MM.1S (cell line): ENCODE measurements at regions not wholly inside any gene's neighbourhood (a gene's known extent, or its start where the extent isn't known, plus 50 kb on each side); places are given as distances from the start of the nearest gene placed in this dataset.

Experiments
- DNase-seq: peaks from one replicate; pipeline ENCODE4 v3.0.0-alpha.2; 2015
- H2AFZ ChIP-seq: fragments of 300-600 bp; sonication (generic); 2 replicates; pipeline ENCODE4 v1.6.0; 2016; ENCODE audit warnings: antibody characterized with exemption, low read length
- H3F3A ChIP-seq: fragments of 300-600 bp; sonication (generic); 2 replicates; pipeline ENCODE4 v1.6.1; 2016; ENCODE audit warnings: mild to moderate bottlenecking, antibody characterized with exemption, low read length, moderate library complexity, mixed read lengths; ENCODE audit not compliant: insufficient read depth
- H3K27ac ChIP-seq: fragments of 300-600 bp; sonication (generic); 2 replicates; pipeline ENCODE4 v1.5.1; 2016; ENCODE audit warnings: mild to moderate bottlenecking, low read length
- H3K27me3 ChIP-seq: fragments of 300-600 bp; sonication (generic); replicated peaks from 2 replicates; pipeline ENCODE4 v1.6.0; 2016; ENCODE audit warnings: low read length; ENCODE audit not compliant: insufficient read depth
- H3K36me3 ChIP-seq: fragments of 300-600 bp; sonication (generic); replicated peaks from 2 replicates; pipeline ENCODE4 v1.6.1; 2016; ENCODE audit warnings: mild to moderate bottlenecking, low read length, mixed read lengths; ENCODE audit not compliant: insufficient read depth
- H3K4me1 ChIP-seq: fragments of 300-600 bp; sonication (generic); 2 replicates; pipeline ENCODE4 v1.6.1; 2016; ENCODE audit warnings: low read length, mixed read lengths
- H3K4me2 ChIP-seq: fragments of 300-600 bp; sonication (generic); 2 replicates; pipeline ENCODE4 v1.6.0; 2016; ENCODE audit warnings: low read depth, low read length
- H3K4me3 ChIP-seq: fragments of 300-600 bp; sonication (generic); 2 replicates; pipeline ENCODE4 v1.5.1; 2016; ENCODE audit warnings: low read length, mixed read lengths
- H3K79me2 ChIP-seq: fragments of 300-600 bp; sonication (generic); 2 replicates; pipeline ENCODE4 v1.6.1; 2016; ENCODE audit warnings: mixed run types, low read length, mixed read lengths
- H3K9ac ChIP-seq: fragments of 300-600 bp; sonication (generic); 2 replicates; pipeline ENCODE4 v1.6.1; 2016; ENCODE audit warnings: low read length, mixed read lengths
- H3K9me2 ChIP-seq: fragments of 300-600 bp; sonication (generic); replicated peaks from 2 replicates; pipeline ENCODE4 v1.6.1; 2016; ENCODE audit warnings: mild to moderate bottlenecking, low read length, mixed read lengths; ENCODE audit not compliant: insufficient read depth
- H3K9me3 ChIP-seq: fragments of 300-600 bp; sonication (generic); replicated peaks from 2 replicates; pipeline ENCODE4 v1.6.1; 2016; ENCODE audit warnings: mild to moderate bottlenecking, low read length, mixed read lengths; ENCODE audit not compliant: insufficient read depth
- H4K20me1 ChIP-seq: fragments of 300-600 bp; sonication (generic); 2 replicates; pipeline ENCODE4 v1.6.1; 2016; ENCODE audit warnings: mild to moderate bottlenecking, low read length, moderate library complexity, mixed read lengths; ENCODE audit not compliant: insufficient read depth
- EZH2 ChIP-seq: fragments of 300-600 bp; sonication (generic); optimal IDR thresholded peaks from 2 replicates; pipeline ENCODE3; 2017; ENCODE audit warnings: low read depth, mild to moderate bottlenecking, antibody characterized with exemption, low read length, mixed read lengths
- EZH2phosphoT487 ChIP-seq: fragments of 300-600 bp; sonication (generic); IDR thresholded peaks from 2 replicates; pipeline ENCODE4 v1.6.1; 2018; ENCODE audit warnings: antibody characterized with exemption, low read length
- TF ChIP-seq, protein P1 (sequence below): fragments of 300-600 bp; sonication (generic); IDR thresholded peaks from 2 replicates; pipeline ENCODE4 v1.5.1; 2016; ENCODE audit warnings: antibody characterized with exemption, low read length, mixed read lengths

DNA sequence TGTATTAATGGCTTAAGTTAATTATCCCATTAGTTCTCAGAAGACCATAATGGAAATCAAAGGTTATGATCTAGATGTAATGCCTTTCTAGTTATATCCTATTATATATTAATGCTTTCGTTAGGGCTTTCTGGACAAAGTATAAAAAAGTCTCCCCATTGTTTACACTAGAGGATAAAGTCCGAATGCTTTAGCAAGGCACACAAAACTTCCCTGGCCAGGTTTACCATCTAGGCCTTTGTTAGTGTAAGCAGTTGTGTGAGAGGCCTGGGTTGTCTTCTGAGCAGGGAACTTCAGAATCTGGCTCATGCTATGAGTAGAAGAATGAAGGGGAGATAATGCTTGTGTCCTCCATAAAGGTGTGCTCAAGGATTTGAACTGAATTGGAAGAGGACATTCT is 106.3 kb upstream of the MEIS2 start:
- H3F3A ChIP-seq: no peaks in the 10 kb centered on the region
- no peak overlapping the region for H2AFZ ChIP-seq
- no peak for DNase-seq
- no peak overlapping the region for H3K27ac ChIP-seq
- TF ChIP-seq EZH2 (no peak), EZH2phosphoT487 (no peak)
- TF ChIP-seq, protein P1, sequence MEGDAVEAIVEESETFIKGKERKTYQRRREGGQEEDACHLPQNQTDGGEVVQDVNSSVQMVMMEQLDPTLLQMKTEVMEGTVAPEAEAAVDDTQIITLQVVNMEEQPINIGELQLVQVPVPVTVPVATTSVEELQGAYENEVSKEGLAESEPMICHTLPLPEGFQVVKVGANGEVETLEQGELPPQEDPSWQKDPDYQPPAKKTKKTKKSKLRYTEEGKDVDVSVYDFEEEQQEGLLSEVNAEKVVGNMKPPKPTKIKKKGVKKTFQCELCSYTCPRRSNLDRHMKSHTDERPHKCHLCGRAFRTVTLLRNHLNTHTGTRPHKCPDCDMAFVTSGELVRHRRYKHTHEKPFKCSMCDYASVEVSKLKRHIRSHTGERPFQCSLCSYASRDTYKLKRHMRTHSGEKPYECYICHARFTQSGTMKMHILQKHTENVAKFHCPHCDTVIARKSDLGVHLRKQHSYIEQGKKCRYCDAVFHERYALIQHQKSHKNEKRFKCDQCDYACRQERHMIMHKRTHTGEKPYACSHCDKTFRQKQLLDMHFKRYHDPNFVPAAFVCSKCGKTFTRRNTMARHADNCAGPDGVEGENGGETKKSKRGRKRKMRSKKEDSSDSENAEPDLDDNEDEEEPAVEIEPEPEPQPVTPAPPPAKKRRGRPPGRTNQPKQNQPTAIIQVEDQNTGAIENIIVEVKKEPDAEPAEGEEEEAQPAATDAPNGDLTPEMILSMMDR: no peak
- no peaks in the 10 kb centered on the region for H3K9me2 ChIP-seq
- H3K4me1 ChIP-seq: 0 out of 2 replicates have a peak, but pooled peaks cover 3% of the 10 kb centered on the region
- H3K9me3 ChIP-seq: no peaks in the 10 kb centered on the region
- H4K20me1 ChIP-seq: no peaks in the 10 kb centered on the region
- no peaks in the 10 kb centered on the region for H3K27me3 ChIP-seq
- no peaks in the 10 kb centered on the region for H3K79me2 ChIP-seq
- H3K4me2 ChIP-seq: no peak overlapping the region
- no peak overlapping the region for H3K4me3 ChIP-seq
- H3K36me3 ChIP-seq: no peaks in the 10 kb centered on the region
- no peak overlapping the region for H3K9ac ChIP-seq

DNA sequence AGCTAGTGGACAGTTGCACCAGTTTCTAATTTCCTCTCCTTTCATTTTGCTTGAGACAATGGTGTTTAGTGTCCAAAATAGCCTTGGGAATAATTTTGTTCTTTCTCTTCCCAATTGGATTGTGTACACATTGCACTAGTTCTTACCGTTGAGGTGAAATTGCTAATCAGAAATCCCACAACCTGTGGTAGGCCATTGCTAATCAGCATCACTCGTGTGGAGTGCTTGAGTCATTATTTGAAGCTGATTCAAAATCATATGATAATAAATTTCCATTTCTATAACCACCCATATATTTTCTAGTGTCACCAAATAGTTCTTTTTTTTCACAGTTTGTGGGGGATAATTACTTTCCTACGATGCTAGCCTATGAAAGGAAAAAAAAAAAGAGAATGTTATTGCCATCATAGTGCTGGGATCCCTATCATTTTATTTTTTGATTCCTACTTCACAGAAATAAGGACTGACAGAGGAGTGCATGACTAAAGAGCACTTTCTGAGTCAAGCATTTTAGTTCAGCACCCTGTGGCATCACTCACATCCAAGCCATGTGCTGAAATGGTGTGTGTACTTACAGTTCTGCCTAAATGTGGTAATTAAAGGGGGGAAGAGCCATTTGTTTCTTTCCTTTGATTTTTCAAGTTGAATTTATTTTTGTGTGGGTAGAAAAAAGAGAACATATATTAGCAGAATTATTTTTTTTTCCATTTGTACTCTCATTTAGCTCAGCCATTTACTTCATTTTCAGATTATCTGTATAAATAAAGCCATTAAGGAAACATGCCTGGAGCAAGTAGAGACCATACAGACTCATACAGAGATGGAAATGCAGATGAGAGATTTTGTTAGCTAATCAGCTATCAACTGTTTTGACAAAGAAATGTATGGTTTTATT is 108.0 kb upstream of the MEIS2 start:
- no peaks in the 10 kb centered on the region for H3K9me2 ChIP-seq
- H3K36me3 ChIP-seq: no peaks in the 10 kb centered on the region
- no peak overlapping the region for H3K9ac ChIP-seq
- no peak for DNase-seq
- H3K79me2 ChIP-seq: no peaks in the 10 kb centered on the region
- no peak overlapping the region for H3K27ac ChIP-seq
- H3F3A ChIP-seq: no peaks in the 10 kb centered on the region
- TF ChIP-seq, protein P1: no peak
- TF ChIP-seq EZH2phosphoT487: no peak
- no peak for TF ChIP-seq EZH2
- H4K20me1 ChIP-seq: no peaks in the 10 kb centered on the region
- H3K4me1 ChIP-seq: 0 out of 2 replicates have a peak, but pooled peaks cover 3% of the 10 kb centered on the region
- no peaks in the 10 kb centered on the region for H3K9me3 ChIP-seq
- no peak overlapping the region for H3K4me3 ChIP-seq
- H3K4me2 ChIP-seq: no peak overlapping the region
- no peak overlapping the region for H2AFZ ChIP-seq
- H3K27me3 ChIP-seq: no peaks in the 10 kb centered on the region

DNA sequence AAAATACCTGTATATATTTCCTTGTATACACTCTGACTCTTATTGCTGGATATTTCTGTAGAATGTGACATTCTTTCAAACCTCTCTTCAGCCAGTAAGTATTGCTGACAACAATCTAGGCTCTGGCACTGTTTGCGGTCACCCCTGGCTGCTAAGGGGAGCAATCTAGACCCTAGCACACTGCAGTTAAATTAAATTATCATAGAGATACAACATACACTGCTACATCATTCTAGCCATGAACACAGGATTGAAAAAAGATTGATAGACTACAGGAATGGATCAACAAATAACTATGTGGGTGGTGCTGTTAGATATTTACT is 108.7 kb upstream of the MEIS2 start:
- Histone ChIP-seq H3K36me3 (no peaks in the 10 kb centered on the region), H3K79me2 (no peaks in the 10 kb centered on the region), H3K27ac (no peak overlapping the region), H3K27me3 (no peaks in the 10 kb centered on the region), H3K9me2 (no peaks in the 10 kb centered on the region), H3K9ac (no peak overlapping the region), H3K9me3 (no peaks in the 10 kb centered on the region), H4K20me1 (no peaks in the 10 kb centered on the region), H3K4me3 (no peak overlapping the region), H3K4me1 (0 out of 2 replicates have a peak, but pooled peaks cover 3% of the 10 kb centered on the region), H2AFZ (no peak overlapping the region), H3K4me2 (no peak overlapping the region), H3F3A (no peaks in the 10 kb centered on the region)
- TF ChIP-seq, protein P1: no peak
- TF ChIP-seq EZH2phosphoT487 (no peak), EZH2 (no peak)
- DNase-seq: no peak
